Vagina (tissue), 2 donors: ENCODE measurements at regions not wholly inside any gene's neighbourhood (a gene's known extent, or its start where the extent isn't known, plus 50 kb on each side); places are given as distances from the start of the nearest gene placed in this dataset.

Source experiments
- POLR2A ChIP-seq, 2 donors: fragments of 450-650 bp; IDR thresholded peaks; one replicate each; pipeline ENCODE4 v1.6.1; 2017; ENCODE audit warnings: antibody characterized with exemption in 2 of 2, mild to moderate bottlenecking in 2 of 2, moderate library complexity in 2 of 2
- TF ChIP-seq, protein P1 (sequence below), 3 experiments: fragments of 450-650 bp in 2 of 3; fragments of 200-600 bp in 1 of 3; sonication (generic) in 1 of 3; IDR thresholded peaks; one replicate each; pipeline ENCODE4 v1.5.1; 2017 to 2019; ENCODE audit warnings: antibody characterized with exemption in 3 of 3, mild to moderate bottlenecking in 2 of 3, moderate library complexity in 2 of 3

DNA sequence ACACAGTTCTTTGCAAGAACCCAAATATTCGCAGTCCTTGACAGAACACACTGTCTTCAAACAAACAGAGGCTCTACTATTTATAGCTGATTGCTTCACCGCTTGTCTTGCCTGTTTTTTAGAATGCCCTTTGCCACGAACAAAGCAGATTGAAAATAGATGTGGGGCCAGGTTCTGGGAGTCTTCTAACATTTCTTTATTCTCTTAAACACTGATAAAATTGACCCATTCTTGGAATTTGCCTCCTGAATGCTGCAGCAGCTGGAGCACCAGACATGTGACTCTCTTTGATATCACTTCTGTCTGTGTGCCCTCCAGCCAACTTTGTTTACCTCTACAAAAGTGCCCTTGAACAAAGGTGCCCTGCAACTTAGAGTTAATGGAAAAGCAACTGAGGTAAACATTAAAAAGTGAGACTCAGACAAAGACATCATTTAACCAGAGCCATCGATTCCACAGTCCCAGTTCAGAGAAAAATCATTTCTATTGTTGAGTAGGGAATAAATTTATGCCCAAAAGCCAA is 64.2 kb upstream of the SPP1 start:
- TF ChIP-seq, protein P1, sequence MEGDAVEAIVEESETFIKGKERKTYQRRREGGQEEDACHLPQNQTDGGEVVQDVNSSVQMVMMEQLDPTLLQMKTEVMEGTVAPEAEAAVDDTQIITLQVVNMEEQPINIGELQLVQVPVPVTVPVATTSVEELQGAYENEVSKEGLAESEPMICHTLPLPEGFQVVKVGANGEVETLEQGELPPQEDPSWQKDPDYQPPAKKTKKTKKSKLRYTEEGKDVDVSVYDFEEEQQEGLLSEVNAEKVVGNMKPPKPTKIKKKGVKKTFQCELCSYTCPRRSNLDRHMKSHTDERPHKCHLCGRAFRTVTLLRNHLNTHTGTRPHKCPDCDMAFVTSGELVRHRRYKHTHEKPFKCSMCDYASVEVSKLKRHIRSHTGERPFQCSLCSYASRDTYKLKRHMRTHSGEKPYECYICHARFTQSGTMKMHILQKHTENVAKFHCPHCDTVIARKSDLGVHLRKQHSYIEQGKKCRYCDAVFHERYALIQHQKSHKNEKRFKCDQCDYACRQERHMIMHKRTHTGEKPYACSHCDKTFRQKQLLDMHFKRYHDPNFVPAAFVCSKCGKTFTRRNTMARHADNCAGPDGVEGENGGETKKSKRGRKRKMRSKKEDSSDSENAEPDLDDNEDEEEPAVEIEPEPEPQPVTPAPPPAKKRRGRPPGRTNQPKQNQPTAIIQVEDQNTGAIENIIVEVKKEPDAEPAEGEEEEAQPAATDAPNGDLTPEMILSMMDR (IDR thresholded peaks at IDR 0.05), result no peak
- no peak for TF ChIP-seq POLR2A (IDR thresholded peaks at IDR 0.05)
